ENCODE measurements at regions not wholly inside any gene's neighbourhood (a gene's known extent, or its start where the extent isn't known, plus 50 kb on each side); places are given as distances from the start of the nearest gene placed in this dataset.
"Not testable (repeated sequence)": the region's sequence is repeated elsewhere in the genome, so short reads cannot be mapped to it uniquely, and the experiment has no call there.

- H2AK5ac ChIP-seq (ENCODE audit: low read length); H3K18ac ChIP-seq (ENCODE audit: low read length); H3K4me2 ChIP-seq (ENCODE audit: low read length); H3K14ac ChIP-seq (ENCODE audit: low read length); H3K36me3 ChIP-seq (ENCODE audit: control insufficient read depth in 1 of 2, insufficient read depth in 2 of 2, low read length in 2 of 2); H4K12ac ChIP-seq (ENCODE audit: low read depth, low read length); H3K9me3 ChIP-seq (ENCODE audit: insufficient read depth, low read depth, low read length); DNase-seq; H2BK120ac ChIP-seq (ENCODE audit: insufficient read depth, low read length, poor library complexity); H4K91ac ChIP-seq (ENCODE audit: low read depth, low read length); H3K4ac ChIP-seq (ENCODE audit: low read depth, low read length); H2AFZ ChIP-seq (ENCODE audit: insufficient read depth, low read length, poor library complexity); H2BK12ac ChIP-seq (ENCODE audit: low read length); H3K4me1 ChIP-seq (ENCODE audit: control insufficient read depth in 1 of 2, insufficient read depth in 2 of 2, low read length in 2 of 2); H3K27me3 ChIP-seq (ENCODE audit: insufficient read depth, low read length); H3K9ac ChIP-seq (ENCODE audit: low read length); H3K27ac ChIP-seq (ENCODE audit: low read depth, low read length); H2BK5ac ChIP-seq (ENCODE audit: low read depth, low read length, poor library complexity); H3K4me3 ChIP-seq (ENCODE audit: low read depth, low read length); H3K79me2 ChIP-seq (ENCODE audit: control insufficient read depth, insufficient read depth, low read length, poor library complexity); H4K8ac ChIP-seq (ENCODE audit: low read depth, low read length); H3K23ac ChIP-seq (ENCODE audit: low read length); H3K79me1 ChIP-seq (ENCODE audit: low read length): not testable (repeated sequence)
- no CpG with 5 or more reads among the region's 7 CpGs for WGBS (ENCODE audit: extremely low coverage, insufficient coverage, insufficient read length)
These were observed 1296.3 kb upstream of the PCDH20 start for GRCh38 chr13:62711948-62712347.

- H2AK5ac ChIP-seq (ENCODE audit: low read length), result no peak overlapping the region
- no peak overlapping the region for H3K4ac ChIP-seq (ENCODE audit: low read depth, low read length)
- no peak overlapping the region for H2BK5ac ChIP-seq (ENCODE audit: low read depth, low read length, poor library complexity)
- no peak overlapping the region for H3K27ac ChIP-seq (ENCODE audit: low read depth, low read length)
- no CpG with 5 or more reads among the region's 1 CpG for WGBS (ENCODE audit: extremely low coverage, insufficient coverage, insufficient read length)
- H3K23ac ChIP-seq (ENCODE audit: low read length), result no peak overlapping the region
- no peak overlapping the region for H3K4me3 ChIP-seq (ENCODE audit: low read depth, low read length)
- no peak overlapping the region for H3K18ac ChIP-seq (ENCODE audit: low read length)
- no peaks in the 10 kb centered on the region for H3K36me3 ChIP-seq (ENCODE audit: control insufficient read depth in 1 of 2, insufficient read depth in 2 of 2, low read length in 2 of 2)
- no peaks in the 10 kb centered on the region for H3K9me3 ChIP-seq (ENCODE audit: insufficient read depth, low read depth, low read length)
- no peaks in the 10 kb centered on the region for H3K79me2 ChIP-seq (ENCODE audit: control insufficient read depth, insufficient read depth, low read length, poor library complexity)
- H2BK12ac ChIP-seq (ENCODE audit: low read length), result no peak overlapping the region
- no peak overlapping the region for H3K4me2 ChIP-seq (ENCODE audit: low read length)
- no peak overlapping the region for H2BK120ac ChIP-seq (ENCODE audit: insufficient read depth, low read length, poor library complexity)
- H4K8ac ChIP-seq (ENCODE audit: low read depth, low read length), result no peak overlapping the region
- no peak overlapping the region for H2AFZ ChIP-seq (ENCODE audit: insufficient read depth, low read length, poor library complexity)
- H4K91ac ChIP-seq (ENCODE audit: low read depth, low read length), result no peak overlapping the region
- H3K4me1 ChIP-seq (ENCODE audit: control insufficient read depth in 1 of 2, insufficient read depth in 2 of 2, low read length in 2 of 2), result no peaks in the 10 kb centered on the region
- no peak overlapping the region for H3K14ac ChIP-seq (ENCODE audit: low read length)
- no peak overlapping the region for H4K12ac ChIP-seq (ENCODE audit: low read depth, low read length)
- no peak overlapping the region for H3K9ac ChIP-seq (ENCODE audit: low read length)
- H3K27me3 ChIP-seq (ENCODE audit: insufficient read depth, low read length), result no peaks in the 10 kb centered on the region
- H3K79me1 ChIP-seq (ENCODE audit: low read length), result no peaks in the 10 kb centered on the region
- DNase-seq, result no peak
These were observed 1295.1 kb upstream of the PCDH20 start for GRCh38 chr13:62710787-62711186.

- Histone ChIP-seq H4K12ac (ENCODE audit: low read depth, low read length) (no peak overlapping the region), H3K27ac (ENCODE audit: low read depth, low read length) (no peak overlapping the region), H3K79me1 (ENCODE audit: low read length) (no peaks in the 10 kb centered on the region), H3K4me3 (ENCODE audit: low read depth, low read length) (no peak overlapping the region), H2AFZ (ENCODE audit: insufficient read depth, low read length, poor library complexity) (no peak overlapping the region), H3K4me2 (ENCODE audit: low read length) (no peak overlapping the region), H2BK120ac (ENCODE audit: insufficient read depth, low read length, poor library complexity) (no peak overlapping the region), H2AK5ac (ENCODE audit: low read length) (no peak overlapping the region), H2BK5ac (ENCODE audit: low read depth, low read length, poor library complexity) (no peak overlapping the region), H3K4me1 (ENCODE audit: control insufficient read depth in 1 of 2, insufficient read depth in 2 of 2, low read length in 2 of 2) (no peaks in the 10 kb centered on the region), H3K9me3 (ENCODE audit: insufficient read depth, low read depth, low read length) (no peaks in the 10 kb centered on the region), H4K91ac (ENCODE audit: low read depth, low read length) (no peak overlapping the region), H3K4ac (ENCODE audit: low read depth, low read length) (no peak overlapping the region), H3K9ac (ENCODE audit: low read length) (no peak overlapping the region), H3K79me2 (ENCODE audit: control insufficient read depth, insufficient read depth, low read length, poor library complexity) (no peaks in the 10 kb centered on the region), H3K27me3 (ENCODE audit: insufficient read depth, low read length) (no peaks in the 10 kb centered on the region), H4K8ac (ENCODE audit: low read depth, low read length) (no peak overlapping the region), H3K14ac (ENCODE audit: low read length) (no peak overlapping the region), H3K36me3 (ENCODE audit: control insufficient read depth in 1 of 2, insufficient read depth in 2 of 2, low read length in 2 of 2) (no peaks in the 10 kb centered on the region), H3K18ac (ENCODE audit: low read length) (no peak overlapping the region), H2BK12ac (ENCODE audit: low read length) (no peak overlapping the region), H3K23ac (ENCODE audit: low read length) (no peak overlapping the region)
- no CpG with 5 or more reads among the region's 3 CpGs for WGBS (ENCODE audit: extremely low coverage, insufficient coverage, insufficient read length)
- no peak for DNase-seq
These were observed 1290.4 kb upstream of the PCDH20 start for GRCh38 chr13:62706048-62706447.

DNA sequence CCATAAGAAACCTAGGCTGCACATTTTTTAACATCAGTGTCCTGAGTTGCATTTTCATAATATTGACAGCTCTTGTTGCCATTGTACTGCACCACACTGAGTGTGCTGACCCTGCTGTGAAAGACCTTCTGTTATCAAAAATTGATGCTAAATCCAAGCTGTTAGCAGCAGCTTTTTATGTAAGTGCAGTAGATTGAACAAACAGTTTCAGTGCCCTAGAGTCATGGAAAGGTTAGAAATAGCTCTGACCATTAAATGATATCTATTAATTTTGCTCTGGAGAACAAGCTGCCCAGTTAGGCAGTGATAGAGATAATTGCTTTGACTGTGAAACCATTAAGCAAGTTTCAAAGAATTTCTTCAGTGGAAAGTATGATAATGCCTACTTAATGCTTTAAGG, 1289.2 kb upstream of the PCDH20 start:
- H4K91ac ChIP-seq (ENCODE audit: low read depth, low read length), result no peak overlapping the region
- H3K4me1 ChIP-seq (ENCODE audit: control insufficient read depth in 1 of 2, insufficient read depth in 2 of 2, low read length in 2 of 2), result no peaks in the 10 kb centered on the region
- no peak overlapping the region for H2AK5ac ChIP-seq (ENCODE audit: low read length)
- H3K23ac ChIP-seq (ENCODE audit: low read length), result no peak overlapping the region
- no peak overlapping the region for H4K12ac ChIP-seq (ENCODE audit: low read depth, low read length)
- no peaks in the 10 kb centered on the region for H3K79me2 ChIP-seq (ENCODE audit: control insufficient read depth, insufficient read depth, low read length, poor library complexity)
- H3K79me1 ChIP-seq (ENCODE audit: low read length), result no peaks in the 10 kb centered on the region
- H3K27ac ChIP-seq (ENCODE audit: low read depth, low read length), result no peak overlapping the region
- H3K14ac ChIP-seq (ENCODE audit: low read length), result no peak overlapping the region
- H2BK120ac ChIP-seq (ENCODE audit: insufficient read depth, low read length, poor library complexity), result no peak overlapping the region
- no peaks in the 10 kb centered on the region for H3K9me3 ChIP-seq (ENCODE audit: insufficient read depth, low read depth, low read length)
- no peak overlapping the region for H3K9ac ChIP-seq (ENCODE audit: low read length)
- H3K4ac ChIP-seq (ENCODE audit: low read depth, low read length), result no peak overlapping the region
- no peaks in the 10 kb centered on the region for H3K36me3 ChIP-seq (ENCODE audit: control insufficient read depth in 1 of 2, insufficient read depth in 2 of 2, low read length in 2 of 2)
- H4K8ac ChIP-seq (ENCODE audit: low read depth, low read length), result no peak overlapping the region
- no peaks in the 10 kb centered on the region for H3K27me3 ChIP-seq (ENCODE audit: insufficient read depth, low read length)
- no peak overlapping the region for H3K4me3 ChIP-seq (ENCODE audit: low read depth, low read length)
- no peak overlapping the region for H2AFZ ChIP-seq (ENCODE audit: insufficient read depth, low read length, poor library complexity)
- no peak overlapping the region for H3K4me2 ChIP-seq (ENCODE audit: low read length)
- H3K18ac ChIP-seq (ENCODE audit: low read length), result no peak overlapping the region
- H2BK5ac ChIP-seq (ENCODE audit: low read depth, low read length, poor library complexity), result no peak overlapping the region
- no peak for DNase-seq
- H2BK12ac ChIP-seq (ENCODE audit: low read length), result no peak overlapping the region

DNA sequence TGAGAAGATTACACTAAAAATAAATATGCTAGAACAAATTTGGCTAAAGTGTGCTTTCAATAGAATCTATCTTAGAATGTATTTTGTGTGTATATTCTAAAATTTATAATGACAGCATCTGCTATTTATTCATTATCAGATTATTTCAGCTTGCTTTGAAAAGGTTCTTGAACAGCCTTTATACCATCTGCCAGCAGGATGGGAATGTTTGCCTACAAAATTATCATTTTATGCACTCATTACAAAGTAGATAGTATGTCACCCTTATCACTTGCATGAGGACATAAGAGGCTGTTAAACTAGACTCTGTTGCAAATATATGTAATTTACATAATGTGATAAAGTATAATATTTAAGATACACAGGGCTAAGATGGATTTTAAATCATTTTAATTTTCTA, 1286.9 kb upstream of the PCDH20 start:
- Histone ChIP-seq H4K12ac (ENCODE audit: low read depth, low read length) (no peak overlapping the region), H3K4me1 (ENCODE audit: control insufficient read depth in 1 of 2, insufficient read depth in 2 of 2, low read length in 2 of 2) (no peaks in the 10 kb centered on the region), H3K27me3 (ENCODE audit: insufficient read depth, low read length) (no peaks in the 10 kb centered on the region), H4K8ac (ENCODE audit: low read depth, low read length) (no peak overlapping the region), H3K18ac (ENCODE audit: low read length) (no peak overlapping the region), H3K79me2 (ENCODE audit: control insufficient read depth, insufficient read depth, low read length, poor library complexity) (no peaks in the 10 kb centered on the region), H3K27ac (ENCODE audit: low read depth, low read length) (no peak overlapping the region), H3K4me2 (ENCODE audit: low read length) (no peak overlapping the region), H2AFZ (ENCODE audit: insufficient read depth, low read length, poor library complexity) (no peak overlapping the region), H3K36me3 (ENCODE audit: control insufficient read depth in 1 of 2, insufficient read depth in 2 of 2, low read length in 2 of 2) (no peaks in the 10 kb centered on the region), H3K9ac (ENCODE audit: low read length) (no peak overlapping the region), H4K91ac (ENCODE audit: low read depth, low read length) (no peak overlapping the region), H2BK120ac (ENCODE audit: insufficient read depth, low read length, poor library complexity) (no peak overlapping the region), H2AK5ac (ENCODE audit: low read length) (no peak overlapping the region), H3K4me3 (ENCODE audit: low read depth, low read length) (no peak overlapping the region), H3K79me1 (ENCODE audit: low read length) (no peaks in the 10 kb centered on the region), H2BK12ac (ENCODE audit: low read length) (no peak overlapping the region), H2BK5ac (ENCODE audit: low read depth, low read length, poor library complexity) (no peak overlapping the region), H3K4ac (ENCODE audit: low read depth, low read length) (no peak overlapping the region), H3K9me3 (ENCODE audit: insufficient read depth, low read depth, low read length) (no peaks in the 10 kb centered on the region), H3K23ac (ENCODE audit: low read length) (no peak overlapping the region), H3K14ac (ENCODE audit: low read length) (no peak overlapping the region)
- no peak for DNase-seq
